T-cell (primary cell): ENCODE measurements at regions not wholly inside any gene's neighbourhood (a gene's known extent, or its start where the extent isn't known, plus 50 kb on each side); places are given as distances from the start of the nearest gene placed in this dataset.

Experiments
- ATAC-seq, 4 experiments: fragments of 200-7000 bp in 3 of 4; fragments of 150-1000 bp in 1 of 4; cut with Tn5 transposase; replicated peaks in 1 of 4; 1 replicate in 3 of 4; 2 replicates in 1 of 4; pipeline ENCODE4 v1.10.0; 2021; ENCODE audit warnings: moderate library complexity in 3 of 4, mild to moderate bottlenecking in 2 of 4, moderate number of reproducible peaks in 1 of 4
- CTCF ChIA-PET, 2 donors: fragments of 300-600 bp; sonication (Branson Sonifier 250); formaldehyde crosslinking; loops; one replicate each; lab custom pipeline; 2022; ENCODE audit warnings: antibody characterized with exemption in 2 of 2; lab: Charles Lee
- POLR2A ChIA-PET, 2 donors: fragments of 300-600 bp; sonication (Branson Sonifier 250); formaldehyde crosslinking; loops; one replicate each; lab custom pipeline; 2022; ENCODE audit warnings: antibody characterized with exemption in 2 of 2; lab: Charles Lee
- DNase-seq, 35 experiments: peaks; one replicate each; pipeline versions ENCODE4 v3.0.0 to v3.0.0-alpha.2; 2013 to 2023
- H3K27ac ChIP-seq: one replicate; pipeline ENCODE4 v1.5.1; 2013; ENCODE audit warnings: low read length
- H3K27me3 ChIP-seq, 2 experiments: replicated peaks in 1 of 2; 1 replicate in 1 of 2; 2 replicates in 1 of 2; pipeline versions ENCODE4 v1.6.1 to v1.7.0; 2013; ENCODE audit warnings: low read length in 1 of 2, mixed read lengths in 1 of 2; ENCODE audit not compliant: control insufficient read depth in 2 of 2, insufficient read depth in 2 of 2; ENCODE audit errors: extremely low read depth in 1 of 2
- H3K36me3 ChIP-seq, 2 donors: 1 replicate in 1 of 2; 2 replicates in 1 of 2; pipeline versions ENCODE4 v1.6.1 to v1.7.0; 2013; ENCODE audit warnings: low read length in 1 of 2; ENCODE audit not compliant: control insufficient read depth in 2 of 2, insufficient read depth in 1 of 2; ENCODE audit errors: extremely low read depth in 1 of 2
- H3K4me1 ChIP-seq, 2 experiments: 1 replicate in 1 of 2; 2 replicates in 1 of 2; pipeline versions ENCODE4 v1.6.1 to v1.7.0; 2013; ENCODE audit warnings: low read length in 2 of 2, mixed read lengths in 1 of 2; ENCODE audit not compliant: insufficient read depth in 2 of 2, control insufficient read depth in 1 of 2; ENCODE audit errors: extremely low read depth in 1 of 2
- H3K4me3 ChIP-seq, 2 donors: 1 replicate in 1 of 2; 2 replicates in 1 of 2; pipeline versions ENCODE4 v1.5.1 to v1.7.0; 2013; ENCODE audit warnings: mild to moderate bottlenecking in 2 of 2, low read length in 1 of 2, moderate library complexity in 1 of 2; ENCODE audit not compliant: control insufficient read depth in 1 of 2; ENCODE audit errors: extremely low read depth in 1 of 2
- H3K9me3 ChIP-seq: 2 replicates; pipeline ENCODE4 v1.7.0; 2013
- H3K27ac Mint-ChIP-seq, 2 donors: one replicate each; pipeline ENCODE4 v1.8.0; 2020 to 2021; ENCODE audit warnings: mild to moderate bottlenecking in 2 of 2, mixed read lengths in 2 of 2
- H3K27me3 Mint-ChIP-seq, 2 donors: one replicate each; pipeline ENCODE4 v1.8.0; 2021 to 2022; ENCODE audit warnings: mixed read lengths in 2 of 2
- H3K36me3 Mint-ChIP-seq: one replicate; pipeline ENCODE4 v1.8.0; 2021; ENCODE audit warnings: mixed read lengths
- H3K4me1 Mint-ChIP-seq, 3 donors: one replicate each; pipeline ENCODE4 v1.8.0; 2020 to 2022; ENCODE audit warnings: mixed read lengths in 3 of 3, mild to moderate bottlenecking in 1 of 3
- H3K4me3 Mint-ChIP-seq, 3 donors: one replicate each; pipeline ENCODE4 v1.8.0; 2020 to 2022; ENCODE audit warnings: mild to moderate bottlenecking in 3 of 3, mixed read lengths in 3 of 3, moderate library complexity in 3 of 3
- H3K9me3 Mint-ChIP-seq, 3 donors: one replicate each; pipeline ENCODE4 v1.8.0; 2020 to 2022; ENCODE audit warnings: mixed read lengths in 3 of 3
- WGBS: methylation state at CpG from one replicate; pipeline ENCODE4 v1.1.5; 2013; ENCODE audit warnings: missing lambda C conversion rate; ENCODE audit not compliant: insufficient coverage; 5-methylcytosine and 5-hydroxymethylcytosine counted together

DNA sequence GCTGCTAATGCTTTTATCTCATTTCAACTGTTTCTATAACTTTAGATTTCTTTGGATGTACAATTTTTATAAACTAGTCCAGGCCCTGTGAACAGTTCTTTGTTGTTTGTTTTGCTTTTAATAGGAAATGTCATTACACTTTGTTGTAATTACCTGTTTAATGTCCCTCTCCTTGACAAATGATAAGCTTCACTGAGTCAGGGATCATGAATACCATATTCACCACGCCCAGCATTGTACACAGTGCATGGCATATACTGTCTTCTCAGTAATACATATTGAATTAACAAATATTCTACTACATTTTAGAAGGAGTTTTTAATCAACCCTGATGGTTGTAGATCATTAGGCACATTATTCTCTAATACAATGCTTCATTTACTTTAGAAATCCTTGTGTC lies 1105.0 kb downstream of the MAT2B start:
- Mint-ChIP-seq H3K27me3 (no peaks in the 10 kb centered on the region), H3K4me1 (no peaks in the 10 kb centered on the region), H3K36me3 (no peaks in the 10 kb centered on the region), H3K9me3 (peaks cover 0 to 8% (median 3%) of the 10 kb centered on the region in 3 donors), H3K4me3 (no peak overlapping the region), H3K27ac (no peak overlapping the region)
- Histone ChIP-seq H3K27me3 (no peaks in the 10 kb centered on the region), H3K9me3 (no peaks in the 10 kb centered on the region), H3K27ac (no peak overlapping the region), H3K4me1 (no peaks in the 10 kb centered on the region), H3K36me3 (no peaks in the 10 kb centered on the region), H3K4me3 (no peak overlapping the region)
- DNase-seq (no peak), ATAC-seq (no peak)
- WGBS: no CpG with 5 or more reads among the region's 1 CpG
- CTCF ChIA-PET: interaction anchor here in 1 of 2 donors (0.6 kb wide), 1 partner anchor 1277 kb away, joined by 3 read pairs; no protein-coding TSS in a partner anchor
- POLR2A ChIA-PET: no interaction called here

DNA sequence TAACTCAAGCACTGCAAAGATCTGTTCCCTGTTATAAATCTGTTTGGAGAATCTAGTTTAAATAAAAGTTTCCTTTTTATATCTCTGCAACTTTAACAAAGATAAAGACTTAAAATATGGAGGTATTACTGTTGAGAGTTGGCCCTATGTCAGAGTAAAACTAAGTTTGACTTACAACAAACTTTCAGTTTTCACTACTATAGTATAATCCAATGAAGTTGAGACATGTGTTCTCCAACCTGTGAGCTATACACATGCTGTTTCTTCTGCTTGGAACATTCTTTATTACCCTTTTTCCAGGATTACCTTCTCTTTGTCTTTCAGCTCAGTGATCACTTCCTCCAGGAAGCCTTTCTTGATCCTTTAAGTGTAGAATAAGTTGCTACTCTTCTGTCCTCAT lies 1109.3 kb downstream of the MAT2B start:
- Mint-ChIP-seq H3K27ac (no peak overlapping the region), H3K4me3 (no peak overlapping the region), H3K9me3 (peaks cover 0 to 5% (median 3%) of the 10 kb centered on the region in 3 donors), H3K4me1 (no peaks in the 10 kb centered on the region), H3K36me3 (no peaks in the 10 kb centered on the region), H3K27me3 (no peaks in the 10 kb centered on the region)
- Histone ChIP-seq H3K27me3 (no peaks in the 10 kb centered on the region), H3K36me3 (no peaks in the 10 kb centered on the region), H3K4me1 (no peaks in the 10 kb centered on the region), H3K9me3 (no peaks in the 10 kb centered on the region), H3K27ac (no peak overlapping the region), H3K4me3 (no peak overlapping the region)
- CTCF ChIA-PET: interaction anchor here in 1 of 2 donors (0.5 kb wide), 1 partner anchor 818 kb away, joined by 3 read pairs; no protein-coding TSS in a partner anchor
- ATAC-seq (no peak), DNase-seq (no peak)
- POLR2A ChIA-PET: no interaction called here

DNA sequence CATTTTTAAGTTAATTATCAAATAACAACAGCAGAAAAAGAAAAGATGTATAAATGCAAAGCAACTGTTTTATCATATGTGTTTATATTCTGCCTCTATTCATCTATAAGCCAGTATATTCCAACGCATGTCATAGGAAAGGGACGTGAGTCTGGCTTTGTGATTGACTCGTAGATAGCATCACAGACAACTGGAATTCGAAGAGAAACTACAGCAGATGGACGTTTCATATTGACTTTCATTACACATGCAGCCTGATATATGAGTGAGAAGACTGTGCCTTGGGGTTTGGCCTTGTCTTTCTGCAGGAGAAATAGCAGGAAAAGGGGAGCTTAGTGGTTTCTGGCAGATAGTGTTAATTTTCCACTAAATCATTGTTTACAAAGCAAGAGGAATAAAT lies 1111.9 kb downstream of the MAT2B start:
- peaks cover 0 to 13% (median 7%) of the 10 kb centered on the region in 3 donors for H3K9me3 Mint-ChIP-seq
- no peak overlapping the region for H3K27ac Mint-ChIP-seq
- ChIA-PET POLR2A (interaction anchor here in 1 of 2 donors (0.5 kb wide), 1 partner anchor 24 kb away, joined by 3 read pairs; no protein-coding TSS in a partner anchor), CTCF (no interaction called here)
- no CpG with 5 or more reads among the region's 5 CpGs for WGBS
- no peaks in the 10 kb centered on the region for H3K27me3 Mint-ChIP-seq
- H3K4me1 Mint-ChIP-seq: no peaks in the 10 kb centered on the region
- Histone ChIP-seq H3K27me3 (no peaks in the 10 kb centered on the region), H3K36me3 (no peaks in the 10 kb centered on the region), H3K9me3 (no peaks in the 10 kb centered on the region), H3K4me1 (no peaks in the 10 kb centered on the region), H3K4me3 (no peak overlapping the region), H3K27ac (no peak overlapping the region)
- H3K36me3 Mint-ChIP-seq: no peaks in the 10 kb centered on the region
- ATAC-seq (no peak), DNase-seq (no peak)
- H3K4me3 Mint-ChIP-seq: no peak overlapping the region

DNA sequence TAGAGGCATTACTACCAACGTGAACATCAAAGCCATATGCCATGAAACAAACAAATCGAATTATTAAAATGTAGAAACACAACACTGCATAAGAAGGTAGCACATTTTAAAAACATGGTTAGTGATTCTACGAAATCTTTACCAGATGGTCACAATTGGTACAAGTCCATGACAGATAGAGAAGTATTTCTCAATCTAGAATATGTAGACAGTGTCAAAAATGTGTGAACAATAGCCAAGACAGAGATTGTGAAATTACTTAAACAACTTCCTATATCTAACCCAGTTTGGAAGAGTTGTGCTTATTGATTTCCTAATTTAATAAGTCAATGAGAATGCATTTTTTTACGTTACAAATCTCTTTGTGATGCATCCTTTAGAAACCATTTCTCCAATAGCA lies 1121.6 kb downstream of the MAT2B start:
- CTCF ChIA-PET: no interaction called here

DNA sequence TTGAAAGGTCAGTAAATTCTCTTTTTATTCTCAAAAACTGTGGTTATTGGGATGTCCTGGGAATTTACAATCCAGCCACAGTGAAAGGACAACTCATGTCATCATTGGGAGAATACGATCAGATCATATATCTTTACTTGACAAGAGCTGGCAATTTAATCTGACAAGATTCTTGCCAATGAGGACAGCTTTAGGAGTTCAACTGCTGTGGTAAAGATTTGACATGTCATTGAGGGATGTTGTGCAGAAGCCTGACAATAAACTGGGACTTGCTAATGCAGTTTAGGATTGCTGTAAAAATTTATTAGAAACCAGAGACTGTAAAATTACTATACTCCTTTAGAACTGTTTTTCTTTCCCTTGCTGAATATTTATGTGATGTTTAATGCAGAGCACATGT lies 1131.0 kb downstream of the MAT2B start:
- no peaks in the 10 kb centered on the region for H3K4me1 Mint-ChIP-seq
- CTCF ChIA-PET: no interaction called here
- Histone ChIP-seq H3K36me3 (no peaks in the 10 kb centered on the region), H3K27ac (no peak overlapping the region), H3K4me3 (no peak overlapping the region), H3K27me3 (no peaks in the 10 kb centered on the region), H3K4me1 (no peaks in the 10 kb centered on the region), H3K9me3 (no peaks in the 10 kb centered on the region)
- DNase-seq (no peak), ATAC-seq (no peak)
- H3K27ac Mint-ChIP-seq: no peak overlapping the region
- no peaks in the 10 kb centered on the region for H3K27me3 Mint-ChIP-seq
- H3K4me3 Mint-ChIP-seq: no peak overlapping the region
- WGBS: 40% methylated on average over 1 of the region's 1 CpG
- H3K9me3 Mint-ChIP-seq: peaks cover 0 to 2% (median 0%) of the 10 kb centered on the region in 3 donors
- POLR2A ChIA-PET: no interaction called here
- no peaks in the 10 kb centered on the region for H3K36me3 Mint-ChIP-seq

More for the DNA sequence above, 1121.6 kb downstream of the MAT2B start:
- H3K27me3 Mint-ChIP-seq: no peaks in the 10 kb centered on the region
- ATAC-seq: no peak
- no peaks in the 10 kb centered on the region for H3K4me1 Mint-ChIP-seq
- Histone ChIP-seq H3K27me3 (no peaks in the 10 kb centered on the region), H3K4me3 (no peak overlapping the region), H3K9me3 (no peaks in the 10 kb centered on the region), H3K4me1 (no peaks in the 10 kb centered on the region), H3K27ac (no peak overlapping the region), H3K36me3 (no peaks in the 10 kb centered on the region)
- DNase-seq: no peak
- H3K9me3 Mint-ChIP-seq: peaks cover 7 to 15% (median 10%) of the 10 kb centered on the region in 3 donors
- H3K27ac Mint-ChIP-seq: no peak overlapping the region
- POLR2A ChIA-PET: no interaction called here
- no CpG with 5 or more reads among the region's 4 CpGs for WGBS
- H3K4me3 Mint-ChIP-seq: no peak overlapping the region
- no peaks in the 10 kb centered on the region for H3K36me3 Mint-ChIP-seq

DNA sequence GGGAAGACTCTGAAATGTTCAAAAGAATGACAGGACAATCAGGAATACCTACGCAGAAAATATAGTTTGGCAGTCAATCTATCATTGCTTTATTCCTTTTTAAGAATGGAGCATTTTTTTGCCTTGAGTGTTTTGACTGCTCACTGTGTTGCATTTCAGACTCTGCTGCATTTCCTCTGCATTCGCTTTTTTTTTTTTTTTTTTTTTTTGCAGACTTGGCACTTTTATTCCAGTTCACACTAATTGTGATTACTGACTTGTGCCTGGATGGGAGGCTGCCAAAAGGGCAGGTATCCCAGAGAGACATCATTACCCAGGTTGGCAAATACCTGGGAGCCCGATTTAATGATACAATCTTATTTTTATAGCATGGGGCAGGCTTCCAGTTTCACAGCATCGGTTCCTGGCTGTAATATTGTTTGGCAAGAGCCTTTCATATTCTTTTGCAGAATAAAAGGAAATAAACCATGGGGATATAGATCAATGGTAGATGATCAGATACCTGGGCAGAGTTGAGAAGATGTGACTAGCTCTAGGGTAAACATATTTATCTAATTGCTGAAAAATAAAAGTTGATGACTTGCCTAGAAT lies 1132.6 kb downstream of the MAT2B start:
- peaks cover 0 to 4% (median 0%) of the 10 kb centered on the region in 3 donors for H3K9me3 Mint-ChIP-seq
- H3K36me3 ChIP-seq: no peaks in the 10 kb centered on the region
- H3K4me3 ChIP-seq: no peak overlapping the region
- H3K27ac Mint-ChIP-seq: no peak overlapping the region
- no peaks in the 10 kb centered on the region for H3K4me1 ChIP-seq
- no peaks in the 10 kb centered on the region for H3K4me1 Mint-ChIP-seq
- ChIA-PET CTCF (no interaction called here), POLR2A (no interaction called here)
- WGBS: 100% methylated on average over 1 of the region's 4 CpGs
- no peaks in the 10 kb centered on the region for H3K36me3 Mint-ChIP-seq
- no peak overlapping the region for H3K4me3 Mint-ChIP-seq
- H3K27me3 ChIP-seq: no peaks in the 10 kb centered on the region
- no peak overlapping the region for H3K27ac ChIP-seq
- DNase-seq (no peak), ATAC-seq (no peak)
- H3K27me3 Mint-ChIP-seq: no peaks in the 10 kb centered on the region
- H3K9me3 ChIP-seq: no peaks in the 10 kb centered on the region

DNA sequence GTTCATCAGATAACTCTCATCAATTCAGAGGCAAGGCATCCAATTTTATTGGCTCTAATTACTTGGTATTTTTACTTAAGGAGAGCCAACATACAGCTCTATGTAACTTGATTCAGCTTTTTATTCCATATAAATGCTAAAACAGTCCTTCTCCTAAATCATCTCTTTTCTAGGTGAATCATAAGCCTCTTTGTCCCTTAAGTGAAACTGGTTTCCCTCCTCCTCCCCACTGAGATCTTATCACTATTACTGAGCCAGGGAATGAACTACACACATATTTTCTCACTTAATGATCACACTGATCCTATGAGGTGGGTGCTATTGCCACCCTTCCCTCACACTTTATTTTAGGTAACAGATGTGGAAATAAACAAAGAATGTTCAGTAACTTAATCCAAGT lies 1143.8 kb downstream of the MAT2B start:
- CTCF ChIA-PET: no interaction called here
- H3K36me3 ChIP-seq: no peaks in the 10 kb centered on the region
- no peaks in the 10 kb centered on the region for H3K4me1 ChIP-seq
- H3K4me3 ChIP-seq: no peak overlapping the region
- DNase-seq: no peak
- H3K27me3 ChIP-seq: no peaks in the 10 kb centered on the region
- no peaks in the 10 kb centered on the region for H3K9me3 ChIP-seq
- H3K9me3 Mint-ChIP-seq: peaks cover 4 to 11% (median 11%) of the 10 kb centered on the region in 3 donors
- no peak for ATAC-seq
- POLR2A ChIA-PET: no interaction called here
- no peak overlapping the region for H3K4me3 Mint-ChIP-seq
- H3K27me3 Mint-ChIP-seq: no peaks in the 10 kb centered on the region
- no peaks in the 10 kb centered on the region for H3K4me1 Mint-ChIP-seq
- no peak overlapping the region for H3K27ac Mint-ChIP-seq
- no peak overlapping the region for H3K27ac ChIP-seq
- H3K36me3 Mint-ChIP-seq: no peaks in the 10 kb centered on the region
